GM23338 (cell line): ENCODE measurements at regions not wholly inside any gene's neighbourhood (a gene's known extent, or its start where the extent isn't known, plus 50 kb on each side); places are given as distances from the start of the nearest gene placed in this dataset.

Experiments
- ATAC-seq: fragments of 200-7000 bp; cut with Tn5 transposase; 3 replicates; pipeline ENCODE4 v1.9.1; 2020
- DNase-seq: peaks from one replicate; pipeline ENCODE4 v3.0.0-alpha.2; 2015; ENCODE audit warnings: low spot score
- H2AFZ ChIP-seq: fragments of 200-600 bp; sonication (generic); 2 replicates; pipeline ENCODE4 v1.8.0; 2016; ENCODE audit warnings: antibody characterized with exemption, mild to moderate bottlenecking, moderate library complexity
- H3F3A ChIP-seq: fragments of 200-600 bp; sonication (generic); replicated peaks from 2 replicates; pipeline ENCODE4 v1.8.0; 2017; ENCODE audit warnings: antibody characterized with exemption, mixed run types, low read depth
- H3K27ac ChIP-seq: fragments of 200-600 bp; sonication (generic); 2 replicates; pipeline ENCODE4 v1.6.1; 2016; ENCODE audit warnings: low read depth
- H3K27me3 ChIP-seq: fragments of 200-600 bp; sonication (generic); 2 replicates; pipeline ENCODE4 v1.8.0; 2016; ENCODE audit warnings: mild to moderate bottlenecking, mixed run types, moderate library complexity; ENCODE audit not compliant: insufficient read depth
- H3K36me3 ChIP-seq: fragments of 200-600 bp; sonication (generic); 2 replicates; pipeline ENCODE4 v1.8.0; 2016; ENCODE audit warnings: mild to moderate bottlenecking; ENCODE audit not compliant: insufficient read depth
- H3K4me1 ChIP-seq: fragments of 200-600 bp; sonication (generic); 2 replicates; pipeline ENCODE4 v1.8.0; 2016; ENCODE audit warnings: mild to moderate bottlenecking, moderate library complexity; ENCODE audit not compliant: insufficient read depth
- H3K4me2 ChIP-seq: fragments of 200-600 bp; sonication (generic); 2 replicates; pipeline ENCODE4 v1.7.1; 2017; ENCODE audit warnings: mixed run types
- H3K4me3 ChIP-seq: fragments of 200-600 bp; sonication (generic); 2 replicates; pipeline ENCODE4 v1.6.1; 2016; ENCODE audit warnings: mixed run types
- H3K79me2 ChIP-seq: fragments of 200-600 bp; sonication (generic); replicated peaks from 2 replicates; pipeline ENCODE4 v1.8.0; 2017; ENCODE audit warnings: mild to moderate bottlenecking; ENCODE audit not compliant: insufficient read depth
- H3K9me2 ChIP-seq: fragments of 200-600 bp; sonication (generic); 2 replicates; pipeline ENCODE4 v1.8.0; 2017; ENCODE audit not compliant: insufficient read depth
- H4K20me1 ChIP-seq: fragments of 200-600 bp; sonication (generic); replicated peaks from 2 replicates; pipeline ENCODE4 v1.8.0; 2017; ENCODE audit warnings: mild to moderate bottlenecking; ENCODE audit not compliant: insufficient read depth
- H3K27ac Mint-ChIP-seq: 2 replicates; pipeline ENCODE4 v1.8.0; 2020; ENCODE audit warnings: inconsistent platforms, mild to moderate bottlenecking, moderate library complexity, mixed read lengths
- H3K27me3 Mint-ChIP-seq: 3 replicates; pipeline ENCODE4 v1.8.0; 2022; ENCODE audit warnings: low read depth, mild to moderate bottlenecking, moderate library complexity, mixed read lengths, inconsistent platforms; ENCODE audit not compliant: insufficient read depth, poor library complexity
- H3K36me3 Mint-ChIP-seq: 3 replicates; pipeline ENCODE4 v1.8.0; 2021; ENCODE audit warnings: low read depth, mild to moderate bottlenecking, inconsistent platforms, moderate library complexity, mixed read lengths
- H3K4me1 Mint-ChIP-seq: 3 replicates; pipeline ENCODE4 v1.8.0; 2020; ENCODE audit warnings: mild to moderate bottlenecking, inconsistent platforms, mixed read lengths
- H3K4me3 Mint-ChIP-seq: 3 replicates; pipeline ENCODE4 v1.8.0; 2021; ENCODE audit warnings: moderate library complexity, mild to moderate bottlenecking, inconsistent platforms, mixed read lengths
- H3K9me3 Mint-ChIP-seq: 3 replicates; pipeline ENCODE4 v1.8.0; 2020; ENCODE audit warnings: moderate library complexity, mild to moderate bottlenecking, inconsistent platforms, mixed read lengths
- EZH2phosphoT487 ChIP-seq: fragments of 200-600 bp; sonication (generic); IDR thresholded peaks from one replicate; pipeline ENCODE4 v1.8.1; 2018; ENCODE audit warnings: antibody characterized with exemption; ENCODE audit not compliant: unreplicated experiment
- JUNB ChIP-seq: IDR thresholded peaks from one replicate; pipeline ENCODE4 v1.6.1; 2016; ENCODE audit warnings: antibody characterized with exemption; ENCODE audit not compliant: unreplicated experiment
- STAT1 ChIP-seq: IDR thresholded peaks from one replicate; pipeline ENCODE4 v1.6.1; 2016; ENCODE audit warnings: antibody characterized with exemption; ENCODE audit not compliant: unreplicated experiment
- ZNF114 ChIP-seq: fragments of 250-450 bp; sonication (Bioruptor Pico); IDR thresholded peaks from 2 replicates; pipeline ENCODE4 v1.5.0; 2020; ENCODE audit warnings: mild to moderate bottlenecking, moderate library complexity
- TF ChIP-seq, protein P1 (sequence below): IDR thresholded peaks from 2 replicates; pipeline ENCODE4 v1.6.1; 2016; ENCODE audit warnings: antibody characterized with exemption
- TF ChIP-seq, protein P2 (sequence below): IDR thresholded peaks from one replicate; pipeline ENCODE4 v1.6.1; 2018; ENCODE audit warnings: antibody characterized with exemption; ENCODE audit not compliant: unreplicated experiment
- TF ChIP-seq, protein P3 (sequence below), 2 experiments: fragments of 200-600 bp in 1 of 2; sonication (generic) in 1 of 2; conservative IDR thresholded peaks; 2 replicates each; pipeline versions ENCODE4 v1.5.1 to v1.6.1; 2016 to 2017; ENCODE audit warnings: antibody characterized with exemption in 2 of 2, low read depth in 2 of 2, mild to moderate bottlenecking in 2 of 2, moderate library complexity in 1 of 2

DNA sequence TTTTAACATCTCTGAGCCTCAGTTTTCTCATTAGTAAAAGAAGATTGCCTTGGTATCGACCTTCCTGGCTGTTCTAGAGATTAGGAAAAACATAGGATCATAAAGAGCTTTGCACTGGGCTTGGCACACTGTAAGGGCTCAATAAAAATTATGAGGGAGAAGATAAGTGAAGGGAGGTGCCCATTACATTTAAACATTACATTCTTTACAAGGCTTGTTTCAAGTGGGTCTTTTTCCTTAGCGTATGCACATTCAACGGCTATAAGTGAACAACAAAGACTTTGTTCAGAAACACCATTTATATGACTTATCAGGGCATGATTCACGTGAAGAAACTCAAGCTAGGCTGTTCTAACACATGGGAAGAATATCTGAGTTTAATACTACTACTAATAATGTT, 351.9 kb upstream of the NPVF start (continued):
- TF ChIP-seq, protein P1, sequence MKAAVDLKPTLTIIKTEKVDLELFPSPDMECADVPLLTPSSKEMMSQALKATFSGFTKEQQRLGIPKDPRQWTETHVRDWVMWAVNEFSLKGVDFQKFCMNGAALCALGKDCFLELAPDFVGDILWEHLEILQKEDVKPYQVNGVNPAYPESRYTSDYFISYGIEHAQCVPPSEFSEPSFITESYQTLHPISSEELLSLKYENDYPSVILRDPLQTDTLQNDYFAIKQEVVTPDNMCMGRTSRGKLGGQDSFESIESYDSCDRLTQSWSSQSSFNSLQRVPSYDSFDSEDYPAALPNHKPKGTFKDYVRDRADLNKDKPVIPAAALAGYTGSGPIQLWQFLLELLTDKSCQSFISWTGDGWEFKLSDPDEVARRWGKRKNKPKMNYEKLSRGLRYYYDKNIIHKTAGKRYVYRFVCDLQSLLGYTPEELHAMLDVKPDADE = no peak
- TF ChIP-seq, protein P2, sequence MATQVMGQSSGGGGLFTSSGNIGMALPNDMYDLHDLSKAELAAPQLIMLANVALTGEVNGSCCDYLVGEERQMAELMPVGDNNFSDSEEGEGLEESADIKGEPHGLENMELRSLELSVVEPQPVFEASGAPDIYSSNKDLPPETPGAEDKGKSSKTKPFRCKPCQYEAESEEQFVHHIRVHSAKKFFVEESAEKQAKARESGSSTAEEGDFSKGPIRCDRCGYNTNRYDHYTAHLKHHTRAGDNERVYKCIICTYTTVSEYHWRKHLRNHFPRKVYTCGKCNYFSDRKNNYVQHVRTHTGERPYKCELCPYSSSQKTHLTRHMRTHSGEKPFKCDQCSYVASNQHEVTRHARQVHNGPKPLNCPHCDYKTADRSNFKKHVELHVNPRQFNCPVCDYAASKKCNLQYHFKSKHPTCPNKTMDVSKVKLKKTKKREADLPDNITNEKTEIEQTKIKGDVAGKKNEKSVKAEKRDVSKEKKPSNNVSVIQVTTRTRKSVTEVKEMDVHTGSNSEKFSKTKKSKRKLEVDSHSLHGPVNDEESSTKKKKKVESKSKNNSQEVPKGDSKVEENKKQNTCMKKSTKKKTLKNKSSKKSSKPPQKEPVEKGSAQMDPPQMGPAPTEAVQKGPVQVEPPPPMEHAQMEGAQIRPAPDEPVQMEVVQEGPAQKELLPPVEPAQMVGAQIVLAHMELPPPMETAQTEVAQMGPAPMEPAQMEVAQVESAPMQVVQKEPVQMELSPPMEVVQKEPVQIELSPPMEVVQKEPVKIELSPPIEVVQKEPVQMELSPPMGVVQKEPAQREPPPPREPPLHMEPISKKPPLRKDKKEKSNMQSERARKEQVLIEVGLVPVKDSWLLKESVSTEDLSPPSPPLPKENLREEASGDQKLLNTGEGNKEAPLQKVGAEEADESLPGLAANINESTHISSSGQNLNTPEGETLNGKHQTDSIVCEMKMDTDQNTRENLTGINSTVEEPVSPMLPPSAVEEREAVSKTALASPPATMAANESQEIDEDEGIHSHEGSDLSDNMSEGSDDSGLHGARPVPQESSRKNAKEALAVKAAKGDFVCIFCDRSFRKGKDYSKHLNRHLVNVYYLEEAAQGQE = no peak
- no peak for TF ChIP-seq STAT1
- no peak for TF ChIP-seq EZH2phosphoT487

DNA sequence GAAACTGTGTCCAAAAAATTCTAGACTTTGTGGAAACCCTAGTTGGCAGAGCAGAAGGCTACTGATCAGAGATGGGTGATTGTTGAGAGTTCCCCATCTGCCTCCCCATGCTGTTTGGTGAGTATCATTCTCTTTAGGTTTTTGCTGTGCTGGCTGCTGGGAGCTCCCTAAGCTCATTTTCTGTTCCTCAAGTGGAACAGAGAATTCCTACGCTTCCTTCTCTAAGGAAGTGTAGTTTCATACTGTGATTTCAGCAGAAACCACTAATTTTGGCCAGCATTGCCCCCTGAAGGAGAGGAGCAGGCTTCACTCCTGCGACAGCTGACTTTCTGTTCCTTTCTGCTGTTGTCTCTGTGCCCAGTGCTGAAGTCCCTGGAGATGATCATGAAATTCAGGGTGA, 355.3 kb upstream of the NPVF start:
- Mint-ChIP-seq H3K9me3 (no peaks in the 10 kb centered on the region), H3K4me1 (peaks cover 8% of the 10 kb centered on the region; the same call in 2 of the 3 replicates), H3K27me3 (no peaks in the 10 kb centered on the region), H3K4me3 (no peak overlapping the region), H3K27ac (no peak overlapping the region), H3K36me3 (no peaks in the 10 kb centered on the region)
- H3K9me2 ChIP-seq = peaks cover 20% of the 10 kb centered on the region; the same call in 1 of the 2 replicates
- DNase-seq (no peak), ATAC-seq (no peak)
- 0 out of 2 replicates have a peak overlapping the region, but pooled peaks have one; percentile 66 for H2AFZ ChIP-seq
- H3K4me2 ChIP-seq = no peak overlapping the region
- H3K4me1 ChIP-seq = peaks cover 4% of the 10 kb centered on the region; the same call in 1 of the 2 replicates
- H3K27ac ChIP-seq = no peak overlapping the region
- H3K79me2 ChIP-seq = no peaks in the 10 kb centered on the region
- no peaks in the 10 kb centered on the region for H3K36me3 ChIP-seq
- no peaks in the 10 kb centered on the region for H3F3A ChIP-seq
- no peaks in the 10 kb centered on the region for H4K20me1 ChIP-seq
- H3K27me3 ChIP-seq = no peaks in the 10 kb centered on the region
- no peak overlapping the region for H3K4me3 ChIP-seq
- TF ChIP-seq EZH2phosphoT487 (no peak), JUNB (no peak), ZNF114 (CRISPR knock-in tag) (no peak)
- TF ChIP-seq, protein P2 = no peak
- TF ChIP-seq, protein P3, sequence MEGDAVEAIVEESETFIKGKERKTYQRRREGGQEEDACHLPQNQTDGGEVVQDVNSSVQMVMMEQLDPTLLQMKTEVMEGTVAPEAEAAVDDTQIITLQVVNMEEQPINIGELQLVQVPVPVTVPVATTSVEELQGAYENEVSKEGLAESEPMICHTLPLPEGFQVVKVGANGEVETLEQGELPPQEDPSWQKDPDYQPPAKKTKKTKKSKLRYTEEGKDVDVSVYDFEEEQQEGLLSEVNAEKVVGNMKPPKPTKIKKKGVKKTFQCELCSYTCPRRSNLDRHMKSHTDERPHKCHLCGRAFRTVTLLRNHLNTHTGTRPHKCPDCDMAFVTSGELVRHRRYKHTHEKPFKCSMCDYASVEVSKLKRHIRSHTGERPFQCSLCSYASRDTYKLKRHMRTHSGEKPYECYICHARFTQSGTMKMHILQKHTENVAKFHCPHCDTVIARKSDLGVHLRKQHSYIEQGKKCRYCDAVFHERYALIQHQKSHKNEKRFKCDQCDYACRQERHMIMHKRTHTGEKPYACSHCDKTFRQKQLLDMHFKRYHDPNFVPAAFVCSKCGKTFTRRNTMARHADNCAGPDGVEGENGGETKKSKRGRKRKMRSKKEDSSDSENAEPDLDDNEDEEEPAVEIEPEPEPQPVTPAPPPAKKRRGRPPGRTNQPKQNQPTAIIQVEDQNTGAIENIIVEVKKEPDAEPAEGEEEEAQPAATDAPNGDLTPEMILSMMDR (conservative IDR thresholded peaks at IDR 0.05; ENCODE audit: low read depth in 2 of 2) = no peak
- TF ChIP-seq, protein P1 = no peak
